WTC11 (cell line): ENCODE measurements at regions not wholly inside any gene's neighbourhood (a gene's known extent, or its start where the extent isn't known, plus 50 kb on each side); places are given as distances from the start of the nearest gene placed in this dataset.
"Not testable (repeated sequence)": the region's sequence is repeated elsewhere in the genome, so short reads cannot be mapped to it uniquely, and the experiment has no call there.

Source experiments
- ATAC-seq: fragments of 200-7000 bp; cut with Tn5 transposase; 2 replicates; pipeline ENCODE4 v1.10.0; 2021; ENCODE audit warnings: mild to moderate bottlenecking, moderate library complexity
- CTCF ChIA-PET: fragments of 300-600 bp; sonication (Branson Sonifier 250); formaldehyde crosslinking; loops from one replicate; lab custom pipeline; 2021; ENCODE audit warnings: antibody characterized with exemption; lab: Charles Lee
- POLR2A ChIA-PET: fragments of 350-600 bp; sonication (Branson Sonifier 250); formaldehyde crosslinking; loops from one replicate; lab custom pipeline; 2021; ENCODE audit warnings: antibody characterized with exemption; lab: Charles Lee
- DNase-seq: peaks from one replicate; pipeline ENCODE4 v3.0.0; 2021; ENCODE audit warnings: low spot score
- H3K27ac Mint-ChIP-seq: 2 replicates; pipeline ENCODE4 v1.8.0; 2021; ENCODE audit warnings: mixed read lengths
- H3K27me3 Mint-ChIP-seq: 2 replicates; pipeline ENCODE4 v1.8.0; 2021; ENCODE audit warnings: low read depth, mild to moderate bottlenecking, moderate library complexity, mixed read lengths
- H3K36me3 Mint-ChIP-seq: 2 replicates; pipeline ENCODE4 v1.8.0; 2021; ENCODE audit warnings: mixed read lengths
- H3K4me1 Mint-ChIP-seq: 2 replicates; pipeline ENCODE4 v1.8.0; 2022; ENCODE audit warnings: mixed read lengths
- H3K4me3 Mint-ChIP-seq: 2 replicates; pipeline ENCODE4 v1.8.0; 2021; ENCODE audit warnings: mild to moderate bottlenecking, moderate library complexity, mixed read lengths
- H3K9me3 Mint-ChIP-seq: 2 replicates; pipeline ENCODE4 v1.8.0; 2021; ENCODE audit warnings: mixed read lengths
- FOXJ3 ChIP-seq: sonication (generic); formaldehyde crosslinking; IDR thresholded peaks from 2 replicates; pipeline ENCODE4 v1.9.0; 2021; ENCODE audit warnings: missing genetic modification reagents, mild to moderate bottlenecking, borderline replicate concordance
- FOXK1 ChIP-seq: sonication (generic); formaldehyde crosslinking; IDR thresholded peaks from 2 replicates; pipeline ENCODE4 v1.8.0; 2022; ENCODE audit warnings: mild to moderate bottlenecking, moderate library complexity, missing genetic modification reagents
- KAT7 ChIP-seq: sonication (generic); formaldehyde crosslinking; IDR thresholded peaks from 2 replicates; pipeline ENCODE4 v1.8.1; 2023; ENCODE audit warnings: missing genetic modification reagents, mild to moderate bottlenecking, borderline replicate concordance
- MYBL2 ChIP-seq: sonication (generic); formaldehyde crosslinking; IDR thresholded peaks from 2 replicates; pipeline ENCODE4 v1.8.1; 2023; ENCODE audit warnings: mild to moderate bottlenecking, moderate library complexity, missing genetic modification reagents
- NR3C1 ChIP-seq: sonication (generic); formaldehyde crosslinking; conservative IDR thresholded peaks from 2 replicates; pipeline ENCODE4 v1.8.1; 2023; ENCODE audit warnings: low read depth, mild to moderate bottlenecking, missing genetic modification reagents
- SOX15 ChIP-seq: fragments of 250-450 bp; sonication (Bioruptor Pico); IDR thresholded peaks from 2 replicates; pipeline ENCODE4 v1.9.0; 2021; ENCODE audit warnings: mild to moderate bottlenecking
- TCF7 ChIP-seq: sonication (generic); formaldehyde crosslinking; IDR thresholded peaks from 2 replicates; pipeline ENCODE4 v1.8.0; 2022; ENCODE audit warnings: mild to moderate bottlenecking, low read depth, missing genetic modification reagents, moderate library complexity
- TEAD1 ChIP-seq: sonication (generic); formaldehyde crosslinking; IDR thresholded peaks from 2 replicates; pipeline ENCODE4 v1.8.0; 2022; ENCODE audit warnings: mild to moderate bottlenecking, missing genetic modification reagents
- ZNF219 ChIP-seq: sonication (generic); formaldehyde crosslinking; IDR thresholded peaks from 2 replicates; pipeline ENCODE4 v1.8.0; 2023; ENCODE audit warnings: missing genetic modification reagents, mild to moderate bottlenecking, borderline replicate concordance
- TF ChIP-seq, protein P1 (sequence below): sonication (generic); formaldehyde crosslinking; IDR thresholded peaks from 2 replicates; pipeline ENCODE4 v1.8.1; 2022; ENCODE audit warnings: low read depth, mild to moderate bottlenecking, moderate library complexity, missing genetic modification reagents, borderline replicate concordance
- TF ChIP-seq, protein P2 (sequence below): sonication (generic); formaldehyde crosslinking; IDR thresholded peaks from 2 replicates; pipeline ENCODE4 v1.8.1; 2022; ENCODE audit warnings: missing genetic modification reagents, borderline replicate concordance
- TF ChIP-seq, protein P3 (sequence below): sonication (generic); formaldehyde crosslinking; IDR thresholded peaks from 2 replicates; pipeline ENCODE4 v1.8.0; 2023; ENCODE audit warnings: missing genetic modification reagents
- TF ChIP-seq, protein P4 (sequence below): fragments of 250-450 bp; sonication (Bioruptor Pico); IDR thresholded peaks from 2 replicates; pipeline ENCODE4 v1.9.0; 2021; ENCODE audit warnings: mild to moderate bottlenecking, borderline replicate concordance
- TF ChIP-seq, protein P5 (sequence below): fragments of 200-600 bp; IDR thresholded peaks from 2 replicates; pipeline ENCODE4 v1.8.0; 2022; ENCODE audit warnings: antibody characterized with exemption
- TF ChIP-seq, protein P6 (sequence below): sonication (generic); formaldehyde crosslinking; IDR thresholded peaks from 2 replicates; pipeline ENCODE4 v1.8.0; 2023; ENCODE audit warnings: missing genetic modification reagents, mild to moderate bottlenecking, borderline replicate concordance

DNA sequence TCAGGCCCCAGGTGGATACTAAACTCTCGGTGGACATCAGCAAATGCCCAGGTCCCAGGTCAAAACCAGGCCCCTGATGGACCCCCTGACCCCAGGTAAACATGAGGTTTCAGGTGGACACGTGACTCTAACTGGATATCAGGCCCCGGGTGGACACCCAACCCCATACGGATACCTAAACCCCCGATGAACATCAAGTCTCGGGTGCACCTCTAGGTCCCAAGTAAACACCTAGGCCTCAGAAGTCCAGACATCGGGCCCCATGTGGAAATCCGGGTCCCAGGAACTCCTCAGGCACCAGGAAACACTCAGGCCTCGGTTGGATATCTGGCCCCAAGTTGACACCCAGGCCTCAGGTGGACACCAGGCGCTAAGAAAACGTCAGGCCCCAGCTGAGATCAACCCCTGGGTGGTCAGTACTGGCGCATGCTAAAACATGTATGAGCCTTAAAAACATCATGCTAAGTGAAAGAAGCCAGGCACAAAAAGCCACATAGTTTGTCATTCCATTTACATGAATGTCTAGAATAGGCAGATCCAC is 54.4 kb upstream of the SEPTIN5 start:
- POLR2A ChIA-PET: no interaction called here
- no peak for DNase-seq
- Mint-ChIP-seq H3K27me3 (no peaks in the 10 kb centered on the region; the same call in 1 of the 2 replicates), H3K4me1 (peaks cover 8% of the 10 kb centered on the region), H3K4me3 (no peak overlapping the region), H3K9me3 (no peaks in the 10 kb centered on the region; the same call in 1 of the 2 replicates), H3K27ac (no peak overlapping the region), H3K36me3 (no peaks in the 10 kb centered on the region)
- ATAC-seq: no peak
- TF ChIP-seq, protein P1, sequence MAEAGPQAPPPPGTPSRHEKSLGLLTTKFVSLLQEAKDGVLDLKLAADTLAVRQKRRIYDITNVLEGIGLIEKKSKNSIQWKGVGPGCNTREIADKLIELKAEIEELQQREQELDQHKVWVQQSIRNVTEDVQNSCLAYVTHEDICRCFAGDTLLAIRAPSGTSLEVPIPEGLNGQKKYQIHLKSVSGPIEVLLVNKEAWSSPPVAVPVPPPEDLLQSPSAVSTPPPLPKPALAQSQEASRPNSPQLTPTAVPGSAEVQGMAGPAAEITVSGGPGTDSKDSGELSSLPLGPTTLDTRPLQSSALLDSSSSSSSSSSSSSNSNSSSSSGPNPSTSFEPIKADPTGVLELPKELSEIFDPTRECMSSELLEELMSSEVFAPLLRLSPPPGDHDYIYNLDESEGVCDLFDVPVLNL (CRISPR knock-in tag): no peak
- TF ChIP-seq MYBL2 (CRISPR knock-in tag) (no peak), NR3C1 (CRISPR knock-in tag) (no peak), ZNF219 (CRISPR knock-in tag) (no peak), SOX15 (CRISPR knock-in tag) (no peak), TCF7 (CRISPR knock-in tag) (no peak), FOXK1 (no peak), TEAD1 (CRISPR knock-in tag) (no peak), FOXJ3 (no peak), KAT7 (CRISPR knock-in tag) (no peak)
- TF ChIP-seq, protein P2, sequence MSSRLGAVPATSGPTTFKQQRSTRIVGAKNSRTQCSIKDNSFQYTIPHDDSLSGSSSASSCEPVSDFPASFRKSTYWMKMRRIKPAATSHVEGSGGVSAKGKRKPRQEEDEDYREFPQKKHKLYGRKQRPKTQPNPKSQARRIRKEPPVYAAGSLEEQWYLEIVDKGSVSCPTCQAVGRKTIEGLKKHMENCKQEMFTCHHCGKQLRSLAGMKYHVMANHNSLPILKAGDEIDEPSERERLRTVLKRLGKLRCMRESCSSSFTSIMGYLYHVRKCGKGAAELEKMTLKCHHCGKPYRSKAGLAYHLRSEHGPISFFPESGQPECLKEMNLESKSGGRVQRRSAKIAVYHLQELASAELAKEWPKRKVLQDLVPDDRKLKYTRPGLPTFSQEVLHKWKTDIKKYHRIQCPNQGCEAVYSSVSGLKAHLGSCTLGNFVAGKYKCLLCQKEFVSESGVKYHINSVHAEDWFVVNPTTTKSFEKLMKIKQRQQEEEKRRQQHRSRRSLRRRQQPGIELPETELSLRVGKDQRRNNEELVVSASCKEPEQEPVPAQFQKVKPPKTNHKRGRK (CRISPR knock-in tag): no peak
- TF ChIP-seq, protein P3, sequence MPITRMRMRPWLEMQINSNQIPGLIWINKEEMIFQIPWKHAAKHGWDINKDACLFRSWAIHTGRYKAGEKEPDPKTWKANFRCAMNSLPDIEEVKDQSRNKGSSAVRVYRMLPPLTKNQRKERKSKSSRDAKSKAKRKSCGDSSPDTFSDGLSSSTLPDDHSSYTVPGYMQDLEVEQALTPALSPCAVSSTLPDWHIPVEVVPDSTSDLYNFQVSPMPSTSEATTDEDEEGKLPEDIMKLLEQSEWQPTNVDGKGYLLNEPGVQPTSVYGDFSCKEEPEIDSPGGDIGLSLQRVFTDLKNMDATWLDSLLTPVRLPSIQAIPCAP (CRISPR knock-in tag): no peak
- TF ChIP-seq, protein P4, sequence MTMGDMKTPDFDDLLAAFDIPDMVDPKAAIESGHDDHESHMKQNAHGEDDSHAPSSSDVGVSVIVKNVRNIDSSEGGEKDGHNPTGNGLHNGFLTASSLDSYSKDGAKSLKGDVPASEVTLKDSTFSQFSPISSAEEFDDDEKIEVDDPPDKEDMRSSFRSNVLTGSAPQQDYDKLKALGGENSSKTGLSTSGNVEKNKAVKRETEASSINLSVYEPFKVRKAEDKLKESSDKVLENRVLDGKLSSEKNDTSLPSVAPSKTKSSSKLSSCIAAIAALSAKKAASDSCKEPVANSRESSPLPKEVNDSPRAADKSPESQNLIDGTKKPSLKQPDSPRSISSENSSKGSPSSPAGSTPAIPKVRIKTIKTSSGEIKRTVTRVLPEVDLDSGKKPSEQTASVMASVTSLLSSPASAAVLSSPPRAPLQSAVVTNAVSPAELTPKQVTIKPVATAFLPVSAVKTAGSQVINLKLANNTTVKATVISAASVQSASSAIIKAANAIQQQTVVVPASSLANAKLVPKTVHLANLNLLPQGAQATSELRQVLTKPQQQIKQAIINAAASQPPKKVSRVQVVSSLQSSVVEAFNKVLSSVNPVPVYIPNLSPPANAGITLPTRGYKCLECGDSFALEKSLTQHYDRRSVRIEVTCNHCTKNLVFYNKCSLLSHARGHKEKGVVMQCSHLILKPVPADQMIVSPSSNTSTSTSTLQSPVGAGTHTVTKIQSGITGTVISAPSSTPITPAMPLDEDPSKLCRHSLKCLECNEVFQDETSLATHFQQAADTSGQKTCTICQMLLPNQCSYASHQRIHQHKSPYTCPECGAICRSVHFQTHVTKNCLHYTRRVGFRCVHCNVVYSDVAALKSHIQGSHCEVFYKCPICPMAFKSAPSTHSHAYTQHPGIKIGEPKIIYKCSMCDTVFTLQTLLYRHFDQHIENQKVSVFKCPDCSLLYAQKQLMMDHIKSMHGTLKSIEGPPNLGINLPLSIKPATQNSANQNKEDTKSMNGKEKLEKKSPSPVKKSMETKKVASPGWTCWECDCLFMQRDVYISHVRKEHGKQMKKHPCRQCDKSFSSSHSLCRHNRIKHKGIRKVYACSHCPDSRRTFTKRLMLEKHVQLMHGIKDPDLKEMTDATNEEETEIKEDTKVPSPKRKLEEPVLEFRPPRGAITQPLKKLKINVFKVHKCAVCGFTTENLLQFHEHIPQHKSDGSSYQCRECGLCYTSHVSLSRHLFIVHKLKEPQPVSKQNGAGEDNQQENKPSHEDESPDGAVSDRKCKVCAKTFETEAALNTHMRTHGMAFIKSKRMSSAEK (CRISPR knock-in tag): no peak
- TF ChIP-seq, protein P5, sequence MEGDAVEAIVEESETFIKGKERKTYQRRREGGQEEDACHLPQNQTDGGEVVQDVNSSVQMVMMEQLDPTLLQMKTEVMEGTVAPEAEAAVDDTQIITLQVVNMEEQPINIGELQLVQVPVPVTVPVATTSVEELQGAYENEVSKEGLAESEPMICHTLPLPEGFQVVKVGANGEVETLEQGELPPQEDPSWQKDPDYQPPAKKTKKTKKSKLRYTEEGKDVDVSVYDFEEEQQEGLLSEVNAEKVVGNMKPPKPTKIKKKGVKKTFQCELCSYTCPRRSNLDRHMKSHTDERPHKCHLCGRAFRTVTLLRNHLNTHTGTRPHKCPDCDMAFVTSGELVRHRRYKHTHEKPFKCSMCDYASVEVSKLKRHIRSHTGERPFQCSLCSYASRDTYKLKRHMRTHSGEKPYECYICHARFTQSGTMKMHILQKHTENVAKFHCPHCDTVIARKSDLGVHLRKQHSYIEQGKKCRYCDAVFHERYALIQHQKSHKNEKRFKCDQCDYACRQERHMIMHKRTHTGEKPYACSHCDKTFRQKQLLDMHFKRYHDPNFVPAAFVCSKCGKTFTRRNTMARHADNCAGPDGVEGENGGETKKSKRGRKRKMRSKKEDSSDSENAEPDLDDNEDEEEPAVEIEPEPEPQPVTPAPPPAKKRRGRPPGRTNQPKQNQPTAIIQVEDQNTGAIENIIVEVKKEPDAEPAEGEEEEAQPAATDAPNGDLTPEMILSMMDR: no peak
- TF ChIP-seq, protein P6, sequence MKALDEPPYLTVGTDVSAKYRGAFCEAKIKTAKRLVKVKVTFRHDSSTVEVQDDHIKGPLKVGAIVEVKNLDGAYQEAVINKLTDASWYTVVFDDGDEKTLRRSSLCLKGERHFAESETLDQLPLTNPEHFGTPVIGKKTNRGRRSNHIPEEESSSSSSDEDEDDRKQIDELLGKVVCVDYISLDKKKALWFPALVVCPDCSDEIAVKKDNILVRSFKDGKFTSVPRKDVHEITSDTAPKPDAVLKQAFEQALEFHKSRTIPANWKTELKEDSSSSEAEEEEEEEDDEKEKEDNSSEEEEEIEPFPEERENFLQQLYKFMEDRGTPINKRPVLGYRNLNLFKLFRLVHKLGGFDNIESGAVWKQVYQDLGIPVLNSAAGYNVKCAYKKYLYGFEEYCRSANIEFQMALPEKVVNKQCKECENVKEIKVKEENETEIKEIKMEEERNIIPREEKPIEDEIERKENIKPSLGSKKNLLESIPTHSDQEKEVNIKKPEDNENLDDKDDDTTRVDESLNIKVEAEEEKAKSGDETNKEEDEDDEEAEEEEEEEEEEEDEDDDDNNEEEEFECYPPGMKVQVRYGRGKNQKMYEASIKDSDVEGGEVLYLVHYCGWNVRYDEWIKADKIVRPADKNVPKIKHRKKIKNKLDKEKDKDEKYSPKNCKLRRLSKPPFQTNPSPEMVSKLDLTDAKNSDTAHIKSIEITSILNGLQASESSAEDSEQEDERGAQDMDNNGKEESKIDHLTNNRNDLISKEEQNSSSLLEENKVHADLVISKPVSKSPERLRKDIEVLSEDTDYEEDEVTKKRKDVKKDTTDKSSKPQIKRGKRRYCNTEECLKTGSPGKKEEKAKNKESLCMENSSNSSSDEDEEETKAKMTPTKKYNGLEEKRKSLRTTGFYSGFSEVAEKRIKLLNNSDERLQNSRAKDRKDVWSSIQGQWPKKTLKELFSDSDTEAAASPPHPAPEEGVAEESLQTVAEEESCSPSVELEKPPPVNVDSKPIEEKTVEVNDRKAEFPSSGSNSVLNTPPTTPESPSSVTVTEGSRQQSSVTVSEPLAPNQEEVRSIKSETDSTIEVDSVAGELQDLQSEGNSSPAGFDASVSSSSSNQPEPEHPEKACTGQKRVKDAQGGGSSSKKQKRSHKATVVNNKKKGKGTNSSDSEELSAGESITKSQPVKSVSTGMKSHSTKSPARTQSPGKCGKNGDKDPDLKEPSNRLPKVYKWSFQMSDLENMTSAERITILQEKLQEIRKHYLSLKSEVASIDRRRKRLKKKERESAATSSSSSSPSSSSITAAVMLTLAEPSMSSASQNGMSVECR (CRISPR knock-in tag): no peak
- CTCF ChIA-PET: interaction anchor here (1.0 to 3.4 kb wide), 3 partner anchors 20 to 180 kb away, joined by 3 to 15 read pairs (median 3); partner anchors contain the start of gene CDC45

DNA sequence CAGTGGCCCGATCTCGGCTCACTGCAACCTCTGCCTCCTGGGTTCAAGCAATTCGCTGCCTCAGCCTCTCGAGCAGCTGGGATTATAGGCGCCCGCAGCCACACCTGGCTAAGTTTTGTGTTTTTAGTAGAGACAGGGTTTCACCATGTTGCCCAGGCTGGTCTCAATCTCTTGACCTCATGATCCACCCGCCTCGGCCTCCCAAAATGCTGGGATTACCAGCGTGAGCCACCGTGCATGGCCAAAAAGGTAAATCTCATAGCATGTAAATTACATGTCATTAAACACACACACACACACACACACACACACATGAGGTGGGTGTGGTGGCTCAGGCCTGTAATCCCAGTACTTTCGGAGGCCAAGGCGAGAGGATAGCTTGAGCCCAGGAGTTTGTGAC is 53.7 kb upstream of the SEPTIN5 start:
- H3K27ac Mint-ChIP-seq, ATAC-seq, H3K4me3 Mint-ChIP-seq, DNase-seq, H3K27me3 Mint-ChIP-seq, H3K4me1 Mint-ChIP-seq, POLR2A ChIA-PET, H3K9me3 Mint-ChIP-seq, H3K36me3 Mint-ChIP-seq: not testable (repeated sequence)
- CTCF ChIA-PET: interaction anchor here (1.0 to 3.4 kb wide), 6 partner anchors 16 to 180 kb away, joined by 3 to 15 read pairs (median 3); partner anchors contain the start of gene CDC45
